DMS114 treated with DMSO at 0.1 percent for 48 hours (cell line): ENCODE measurements at regions not wholly inside any gene's neighbourhood (a gene's known extent, or its start where the extent isn't known, plus 50 kb on each side); places are given as distances from the start of the nearest gene placed in this dataset.

Experiments used
- DNase-seq: peaks from one replicate; lab custom pipeline; 2025; ENCODE audit not compliant: unreplicated experiment; lab: John Stamatoyannopoulos, UW

- no peak for DNase-seq
Observed at GRCh38 chr7:52502281-52502680, 533.2 kb upstream of the POM121L12 start.

- DNase-seq, result no peak
Observed at GRCh38 chr7:52501696-52502095, 533.7 kb upstream of the POM121L12 start.

GRCh38 chr7:52500841-52501240 is 534.6 kb upstream of the POM121L12 start:
- no peak for DNase-seq

- no peak for DNase-seq
Observed at GRCh38 chr7:52498366-52498765, 537.1 kb upstream of the POM121L12 start.

GRCh38 chr7:52486267-52486666 is 549.2 kb upstream of the POM121L12 start:
- DNase-seq, result no peak

GRCh38 chr7:52482076-52482475 is 553.4 kb upstream of the POM121L12 start:
- no peak for DNase-seq

- no peak for DNase-seq
Observed at GRCh38 chr7:52481571-52481970, 553.9 kb upstream of the POM121L12 start.

GRCh38 chr7:52479990-52480389 is 555.4 kb upstream of the POM121L12 start:
- DNase-seq, result no peak

GRCh38 chr7:52475001-52475582 is 560.3 kb upstream of the POM121L12 start:
- DNase-seq, result no peak

GRCh38 chr7:52473756-52474155 is 561.7 kb upstream of the POM121L12 start:
- no peak for DNase-seq

GRCh38 chr7:52472006-52472620 is 563.3 kb upstream of the POM121L12 start:
- DNase-seq, result no peak

GRCh38 chr7:52465216-52465615 is 570.2 kb upstream of the POM121L12 start:
- no peak for DNase-seq

- DNase-seq, result no peak
Observed at GRCh38 chr7:52463341-52463740, 572.1 kb upstream of the POM121L12 start.

- DNase-seq, result no peak
Observed at GRCh38 chr7:52462474-52462873, 573.0 kb upstream of the POM121L12 start.

GRCh38 chr7:52455571-52455970 is 579.9 kb upstream of the POM121L12 start:
- no peak for DNase-seq

GRCh38 chr7:52450816-52451215 is 584.6 kb upstream of the POM121L12 start:
- DNase-seq, result no peak

GRCh38 chr7:52447581-52448180 is 587.8 kb upstream of the POM121L12 start:
- DNase-seq, result no peak

- DNase-seq, result no peak
Observed at GRCh38 chr7:52436278-52436677, 599.2 kb upstream of the POM121L12 start.

GRCh38 chr7:52431082-52431815 is 604.2 kb upstream of the POM121L12 start:
- DNase-seq, result no peak

GRCh38 chr7:52423251-52423650 is 612.2 kb upstream of the POM121L12 start:
- DNase-seq, result no peak

GRCh38 chr7:52413051-52413450 is 622.4 kb upstream of the POM121L12 start:
- DNase-seq, result no peak

- DNase-seq, result no peak
Observed at GRCh38 chr7:52410032-52410431, 625.4 kb upstream of the POM121L12 start.
